HK-2 (cell line): ENCODE measurements at regions not wholly inside any gene's neighbourhood (a gene's known extent, or its start where the extent isn't known, plus 50 kb on each side); places are given as distances from the start of the nearest gene placed in this dataset.
"Not testable (repeated sequence)": the region's sequence is repeated elsewhere in the genome, so short reads cannot be mapped to it uniquely, and the experiment has no call there.

ENCODE experiments used
- DNase-seq: peaks from one replicate; pipeline ENCODE4 v3.0.0-alpha.2; 2018; ENCODE audit not compliant: unreplicated experiment

- not testable (repeated sequence) for DNase-seq
Measured at GRCh38 chr7:66574768-66575167, 53.9 kb upstream of the KCTD7 start.

GRCh38 chr7:66575398-66575797 lies 53.3 kb upstream of the KCTD7 start:
- DNase-seq, result no peak

- DNase-seq, result no peak
Measured at GRCh38 chr7:66576646-66577045, 52.0 kb upstream of the KCTD7 start.
